ENCODE measurements at regions not wholly inside any gene's neighbourhood (a gene's known extent, or its start where the extent isn't known, plus 50 kb on each side); places are given as distances from the start of the nearest gene placed in this dataset.

DNA sequence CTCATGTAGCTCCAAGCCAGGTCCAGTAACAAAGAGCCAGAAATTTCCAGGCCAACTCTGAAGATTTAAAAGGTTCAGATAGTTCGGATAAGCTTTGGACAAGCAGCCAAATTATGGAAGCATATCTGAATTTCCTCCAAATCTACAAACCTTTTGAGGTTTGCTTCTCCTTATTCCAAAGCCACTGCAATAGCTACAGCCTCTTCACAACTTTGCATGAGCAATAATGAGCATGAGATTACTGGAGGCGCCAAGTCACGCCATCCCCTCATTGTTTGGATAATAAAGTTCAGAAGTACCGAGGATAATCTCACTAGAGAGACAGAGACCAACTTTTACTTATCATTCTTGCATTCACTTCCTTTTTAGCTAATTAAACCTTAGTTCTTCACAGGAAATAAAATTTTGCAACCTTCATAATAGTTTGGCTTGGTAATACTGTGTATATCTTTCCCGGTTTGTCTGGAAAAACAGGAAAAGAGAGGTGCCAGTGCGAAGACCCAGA, 329.6 kb upstream of the RSPO3 start:
- no peak overlapping the region for H3K27ac ChIP-seq
- H3K4me3 ChIP-seq = no peak overlapping the region
- no peak for ATAC-seq
- no peaks in the 10 kb centered on the region for H3K36me3 ChIP-seq
- peaks cover 0 to 8% (median 0%) of the 10 kb centered on the region in 7 donors for H3K27me3 ChIP-seq
- intact Hi-C loops (cut with DNase I) = no loop called here
- no peak for TF ChIP-seq CTCF (IDR thresholded peaks at IDR 0.05)
- DNase-seq = no peak
- 48 to 67% methylated on average over 6 of the region's 6 CpGs for whole genome bisulfite sequencing, 2 donors
- H3K9me3 ChIP-seq = no peaks in the 10 kb centered on the region
- no peaks in the 10 kb centered on the region for H3K4me1 ChIP-seq

- Histone ChIP-seq H3K27ac (no peak overlapping the region), H3K4me3 (no peak overlapping the region), H3K4me1 (no peaks in the 10 kb centered on the region), H3K36me3 (no peaks in the 10 kb centered on the region), H3K27me3 (no peaks in the 10 kb centered on the region), H3K9me3 (no peaks in the 10 kb centered on the region)
- no peak for TF ChIP-seq CTCF (IDR thresholded peaks at IDR 0.05)
- 66 to 68% methylated on average over 5 of the region's 5 CpGs for WGBS, 2 donors
- intact Hi-C loops (cut with DNase I) = no loop called here
- DNase-seq = no peak
- ATAC-seq = no peak
These were observed 326.0 kb upstream of the RSPO3 start for GRCh38 chr6:126792340-126793085.

GRCh38 chr6:126795161-126795560, 323.3 kb upstream of the RSPO3 start:
- H3K27me3 ChIP-seq = no peaks in the 10 kb centered on the region
- H3K9me3 ChIP-seq = no peaks in the 10 kb centered on the region
- H3K36me3 ChIP-seq = no peaks in the 10 kb centered on the region
- H3K4me3 ChIP-seq = no peak overlapping the region
- no peak for TF ChIP-seq CTCF (IDR thresholded peaks at IDR 0.05)
- no peaks in the 10 kb centered on the region for H3K4me1 ChIP-seq
- no peak overlapping the region for H3K27ac ChIP-seq
- no peak for DNase-seq
- ATAC-seq = no peak
- intact Hi-C loops (cut with DNase I) = no loop called here

DNA sequence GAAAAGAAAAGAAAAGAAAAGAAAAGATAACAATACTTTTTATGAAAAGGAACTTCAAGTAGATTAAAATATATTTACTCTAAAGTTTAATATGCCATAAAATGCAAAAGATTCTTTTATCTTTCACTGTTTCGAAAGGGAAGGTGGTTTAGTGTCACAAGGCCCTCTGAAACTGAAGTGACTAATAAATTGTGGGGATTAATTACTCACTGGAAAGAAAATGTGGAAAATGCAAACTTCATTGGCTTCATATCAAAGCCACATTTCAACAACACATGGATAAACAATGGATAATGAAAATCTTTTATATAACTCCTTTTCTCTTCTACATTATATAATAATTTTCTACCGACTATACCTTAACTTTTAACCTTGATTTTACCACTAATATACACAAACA, 320.5 kb upstream of the RSPO3 start:
- TF ChIP-seq CTCF (IDR thresholded peaks at IDR 0.05) = no peak
- Histone ChIP-seq H3K27ac (no peak overlapping the region), H3K36me3 (no peaks in the 10 kb centered on the region), H3K9me3 (no peaks in the 10 kb centered on the region), H3K4me3 (no peak overlapping the region), H3K4me1 (no peaks in the 10 kb centered on the region), H3K27me3 (no peaks in the 10 kb centered on the region)
- intact Hi-C loops (cut with DNase I) = no loop called here
- 86 to 91% methylated on average over 2 of the region's 2 CpGs for WGBS, 2 donors
- DNase-seq = no peak
- no peak for ATAC-seq

All from heart right ventricle (tissue), 16 donors.